ENCODE measurements at regions not wholly inside any gene's neighbourhood (a gene's known extent, or its start where the extent isn't known, plus 50 kb on each side); places are given as distances from the start of the nearest gene placed in this dataset.

- ChIA-PET CTCF (interaction anchor here (1.7 kb wide), 1 partner anchor 8 kb away, joined by 4 read pairs; no protein-coding TSS in a partner anchor), POLR2A (interaction anchor here (0.7 kb wide), 1 partner anchor 35 kb away, joined by 4 read pairs; no protein-coding TSS in a partner anchor)
Measured at GRCh38 chr10:3980660-3981059, 195.7 kb upstream of the KLF6 start.

- CTCF ChIA-PET: interaction anchor here (1.2 to 1.7 kb wide), 2 partner anchors 8 to 11 kb away, joined by 4 read pairs; no protein-coding TSS in a partner anchor
- POLR2A ChIA-PET: no interaction called here
Measured at GRCh38 chr10:3980144-3980543, 195.1 kb upstream of the KLF6 start.

GRCh38 chr10:3978761-3979160 is 193.8 kb upstream of the KLF6 start:
- ChIA-PET POLR2A (no interaction called here), CTCF (interaction anchor here (1.2 kb wide), 1 partner anchor 12 kb away, joined by 4 read pairs; no protein-coding TSS in a partner anchor)

- ChIA-PET CTCF (no interaction called here), POLR2A (no interaction called here)
Measured at GRCh38 chr10:3978174-3978573, 193.2 kb upstream of the KLF6 start.

GRCh38 chr10:3977761-3978160 is 192.8 kb upstream of the KLF6 start:
- POLR2A ChIA-PET: no interaction called here

GRCh38 chr10:3976718-3977117 is 191.7 kb upstream of the KLF6 start:
- POLR2A ChIA-PET: no interaction called here
- CTCF ChIA-PET: interaction anchor here (1.1 kb wide), 1 partner anchor 102 kb away, joined by 3 read pairs; no protein-coding TSS in a partner anchor

More at GRCh38 chr10:3977761-3978160, 192.8 kb upstream of the KLF6 start:
- CTCF ChIA-PET: no interaction called here

- CTCF ChIA-PET: interaction anchor here (1.1 kb wide), 1 partner anchor 101 kb away, joined by 3 read pairs; no protein-coding TSS in a partner anchor
- POLR2A ChIA-PET: no interaction called here
Measured at GRCh38 chr10:3976171-3976570, 191.2 kb upstream of the KLF6 start.

GRCh38 chr10:3975016-3975415 is 190.0 kb upstream of the KLF6 start:
- ChIA-PET CTCF (interaction anchor here (0.5 kb wide), 1 partner anchor 156 kb away, joined by 3 read pairs; no protein-coding TSS in a partner anchor), POLR2A (no interaction called here)

GRCh38 chr10:3972460-3973301 is 187.7 kb upstream of the KLF6 start:
- CTCF ChIA-PET: interaction anchor here (1.0 to 1.7 kb wide), 3 partner anchors 8 to 14 kb away, joined by 4 to 5 read pairs (median 4); no protein-coding TSS in a partner anchor
- POLR2A ChIA-PET: interaction anchor here (1.1 to 1.4 kb wide), 2 partner anchors 106 to 187 kb away, joined by 3 to 6 read pairs; partner anchors contain the start of gene KLF6

- ChIA-PET CTCF (interaction anchor here (1.5 kb wide), 1 partner anchor 11 kb away, joined by 4 read pairs; no protein-coding TSS in a partner anchor), POLR2A (interaction anchor here (1.1 kb wide), 1 partner anchor 186 kb away, joined by 6 read pairs; the partner anchor contains the start of gene KLF6)
Measured at GRCh38 chr10:3971713-3972112, 186.7 kb upstream of the KLF6 start.

GRCh38 chr10:3969876-3970666 is 185.1 kb upstream of the KLF6 start:
- POLR2A ChIA-PET: interaction anchor here (1.4 kb wide), 1 partner anchor 9 kb away, joined by 5 read pairs; no protein-coding TSS in a partner anchor

GRCh38 chr10:3968727-3969126 is 183.7 kb upstream of the KLF6 start:
- ChIA-PET POLR2A (interaction anchor here (1.4 kb wide), 1 partner anchor 8 kb away, joined by 5 read pairs; no protein-coding TSS in a partner anchor), CTCF (no interaction called here)

More at GRCh38 chr10:3969876-3970666, 185.1 kb upstream of the KLF6 start:
- CTCF ChIA-PET: interaction anchor here (1.0 kb wide), 1 partner anchor 9 kb away, joined by 4 read pairs; no protein-coding TSS in a partner anchor

GRCh38 chr10:3964516-3964915 is 179.5 kb upstream of the KLF6 start:
- ChIA-PET POLR2A (no interaction called here), CTCF (no interaction called here)

GRCh38 chr10:3963191-3963673 is 178.2 kb upstream of the KLF6 start:
- CTCF ChIA-PET: no interaction called here
- POLR2A ChIA-PET: interaction anchor here (0.6 kb wide), 2 partner anchors 88 to 191 kb away, joined by 3 read pairs; no protein-coding TSS in a partner anchor

GRCh38 chr10:3961082-3961481 is 176.1 kb upstream of the KLF6 start:
- POLR2A ChIA-PET: interaction anchor here (0.6 to 2.0 kb wide), 3 partner anchors 8 to 240 kb away, joined by 3 to 5 read pairs (median 5); partner anchors contain the start of gene KLF6
- CTCF ChIA-PET: interaction anchor here (0.6 to 1.3 kb wide), 4 partner anchors 9 to 13 kb away, joined by 3 to 4 read pairs (median 4); no protein-coding TSS in a partner anchor

- CTCF ChIA-PET: interaction anchor here (0.6 to 1.3 kb wide), 4 partner anchors 9 to 13 kb away, joined by 3 to 4 read pairs (median 4); no protein-coding TSS in a partner anchor
- POLR2A ChIA-PET: interaction anchor here (0.6 to 2.0 kb wide), 4 partner anchors 9 to 241 kb away, joined by 3 to 5 read pairs (median 4); partner anchors contain the start of gene KLF6
Measured at GRCh38 chr10:3960496-3960895, 175.5 kb upstream of the KLF6 start.

- POLR2A ChIA-PET: interaction anchor here (0.6 to 1.8 kb wide), 2 partner anchors 10 to 798 kb away, joined by 3 to 5 read pairs; no protein-coding TSS in a partner anchor
- CTCF ChIA-PET: interaction anchor here (1.5 kb wide), 1 partner anchor 13 kb away, joined by 5 read pairs; no protein-coding TSS in a partner anchor
Measured at GRCh38 chr10:3959370-3960325, 174.6 kb upstream of the KLF6 start.

All from activated CD8-positive, alpha-beta memory T cell treated with anti-CD3 and anti-CD28 coated beads for 36 hours (primary cell).